DMS79 treated with DMSO at 0.1 percent for 48 hours (cell line): ENCODE measurements at regions not wholly inside any gene's neighbourhood (a gene's known extent, or its start where the extent isn't known, plus 50 kb on each side); places are given as distances from the start of the nearest gene placed in this dataset.

Experiments used
- DNase-seq: peaks from one replicate; lab custom pipeline; 2025; lab: John Stamatoyannopoulos, UW

- no peak for DNase-seq
These were observed 51.3 kb upstream of the RELL1 start for GRCh38 chr4:37737466-37737865.
